ENCODE measurements at regions not wholly inside any gene's neighbourhood (a gene's known extent, or its start where the extent isn't known, plus 50 kb on each side); places are given as distances from the start of the nearest gene placed in this dataset.

GRCh38 chr2:239506961-239507360, 106.1 kb upstream of the HDAC4 start:
- H3K27me3 ChIP-seq (ENCODE audit: insufficient read depth, poor library complexity, severe bottlenecking): no peaks in the 10 kb centered on the region
- no peak overlapping the region for H3K27ac ChIP-seq (replicated peaks)
- no peak for TF ChIP-seq CTCF (IDR thresholded peaks at IDR 0.05; ENCODE audit: insufficient read depth, low read length)
- no peak for TF ChIP-seq SPI1 (IDR thresholded peaks at IDR 0.05; ENCODE audit: borderline replicate concordance, low read depth)
- no peak for TF ChIP-seq POLR2AphosphoS5 (IDR thresholded peaks at IDR 0.05; ENCODE audit: low read depth)
- TF ChIP-seq GABPA (IDR thresholded peaks at IDR 0.05; ENCODE audit: low read depth): no peak
- TF ChIP-seq REST (IDR thresholded peaks at IDR 0.05; ENCODE audit: insufficient replicate concordance, low read depth): no peak
- no peak overlapping the region for H3K4me3 ChIP-seq (replicated peaks; ENCODE audit: insufficient read depth, low read length)
- no peak for DNase-seq (ENCODE audit: low read depth in 1 of 2, low spot score in 1 of 2)

GRCh38 chr2:239506101-239506857, 105.5 kb upstream of the HDAC4 start:
- Histone ChIP-seq H3K4me3 (replicated peaks; ENCODE audit: insufficient read depth, low read length) (no peak overlapping the region), H3K27ac (replicated peaks) (no peak overlapping the region), H3K27me3 (ENCODE audit: insufficient read depth, poor library complexity, severe bottlenecking) (no peaks in the 10 kb centered on the region)
- TF ChIP-seq REST (IDR thresholded peaks at IDR 0.05; ENCODE audit: insufficient replicate concordance, low read depth) (no peak), GABPA (IDR thresholded peaks at IDR 0.05; ENCODE audit: low read depth) (no peak), SPI1 (IDR thresholded peaks at IDR 0.05; ENCODE audit: borderline replicate concordance, low read depth) (no peak), POLR2AphosphoS5 (IDR thresholded peaks at IDR 0.05; ENCODE audit: low read depth) (no peak), CTCF (IDR thresholded peaks at IDR 0.05; ENCODE audit: insufficient read depth, low read length) (no peak)
- no peak for DNase-seq (ENCODE audit: low read depth in 1 of 2, low spot score in 1 of 2)

GRCh38 chr2:239504643-239505235, 103.9 kb upstream of the HDAC4 start:
- TF ChIP-seq POLR2AphosphoS5 (IDR thresholded peaks at IDR 0.05; ENCODE audit: low read depth) (no peak), SPI1 (IDR thresholded peaks at IDR 0.05; ENCODE audit: borderline replicate concordance, low read depth) (no peak), REST (IDR thresholded peaks at IDR 0.05; ENCODE audit: insufficient replicate concordance, low read depth) (no peak), GABPA (IDR thresholded peaks at IDR 0.05; ENCODE audit: low read depth) (no peak), CTCF (IDR thresholded peaks at IDR 0.05; ENCODE audit: insufficient read depth, low read length) (no peak)
- DNase-seq (ENCODE audit: low read depth in 1 of 2, low spot score in 1 of 2): no peak
- Histone ChIP-seq H3K27me3 (ENCODE audit: insufficient read depth, poor library complexity, severe bottlenecking) (no peaks in the 10 kb centered on the region), H3K27ac (replicated peaks) (no peak overlapping the region), H3K4me3 (replicated peaks; ENCODE audit: insufficient read depth, low read length) (no peak overlapping the region)
